Tibial nerve (tissue), 4 donors: ENCODE measurements at regions not wholly inside any gene's neighbourhood (a gene's known extent, or its start where the extent isn't known, plus 50 kb on each side); places are given as distances from the start of the nearest gene placed in this dataset.

Experiments
- DNase-seq, 2 donors: peaks; one replicate each; pipeline ENCODE4 v3.0.0-alpha.2; 2019; ENCODE audit warnings: low spot score in 2 of 2
- H3K27ac ChIP-seq, 4 donors: fragments of 200-600 bp; sonication (generic) in 3 of 4; one replicate each; pipeline ENCODE4 v1.5.1; 2017 to 2019; ENCODE audit warnings: mild to moderate bottlenecking in 1 of 4
- H3K27me3 ChIP-seq, 2 donors: fragments of 200-600 bp; sonication (generic) in 1 of 2; one replicate each; pipeline versions ENCODE4 v1.5.1 to v1.6.0; 2017 to 2019
- H3K36me3 ChIP-seq, 3 donors: fragments of 200-600 bp; sonication (generic); one replicate each; pipeline ENCODE4 v1.5.1; 2018 to 2019
- H3K4me1 ChIP-seq, 4 donors: fragments of 200-600 bp; sonication (generic) in 3 of 4; one replicate each; pipeline ENCODE4 v1.5.1; 2017 to 2019
- H3K4me3 ChIP-seq, 4 donors: fragments of 200-600 bp; sonication (generic) in 3 of 4; one replicate each; pipeline ENCODE4 v1.5.1; 2017 to 2019; ENCODE audit warnings: mild to moderate bottlenecking in 1 of 4, moderate library complexity in 1 of 4
- H3K9me3 ChIP-seq, 4 donors: fragments of 200-600 bp; sonication (generic) in 3 of 4; one replicate each; pipeline ENCODE4 v1.5.1; 2017 to 2019
- CTCF ChIP-seq, 5 experiments: fragments of 200-600 bp in 3 of 5; fragments of 450-650 bp in 2 of 5; sonication (generic) in 3 of 5; IDR thresholded peaks; one replicate each; pipeline ENCODE4 v1.5.1; 2016 to 2019; ENCODE audit warnings: antibody characterized with exemption in 5 of 5, mild to moderate bottlenecking in 3 of 5, moderate library complexity in 2 of 5
- EP300 ChIP-seq, 2 donors: sonication (generic); formaldehyde crosslinking; IDR thresholded peaks; one replicate each; pipeline ENCODE4 v1.6.1; 2017; ENCODE audit warnings: antibody characterized with exemption in 2 of 2, mild to moderate bottlenecking in 1 of 2
- POLR2A ChIP-seq, 2 donors: fragments of 450-650 bp; IDR thresholded peaks; one replicate each; pipeline ENCODE4 v1.6.1; 2017; ENCODE audit warnings: antibody characterized with exemption in 2 of 2, mild to moderate bottlenecking in 2 of 2, moderate library complexity in 2 of 2
- WGBS, 2 donors: methylation state at CpG; one replicate each; pipeline ENCODE4 v1.1.5; 2018; 5-methylcytosine and 5-hydroxymethylcytosine counted together

GRCh38 chr16:72500545-72500944 is 328.6 kb upstream of the PMFBP1 start:
- no peaks in the 10 kb centered on the region for H3K36me3 ChIP-seq
- no peaks in the 10 kb centered on the region for H3K27me3 ChIP-seq
- H3K4me3 ChIP-seq, result no peak overlapping the region
- no peak for DNase-seq
- 91 to 94% methylated on average over 5 of the region's 5 CpGs for WGBS, 2 donors
- no peaks in the 10 kb centered on the region for H3K4me1 ChIP-seq
- TF ChIP-seq CTCF (IDR thresholded peaks at IDR 0.05), result no peak
- TF ChIP-seq EP300 (IDR thresholded peaks at IDR 0.05), result no peak
- no peak for TF ChIP-seq POLR2A (IDR thresholded peaks at IDR 0.05)
- no peak overlapping the region for H3K27ac ChIP-seq
- H3K9me3 ChIP-seq, result no peaks in the 10 kb centered on the region

GRCh38 chr16:72493716-72494415 is 321.9 kb upstream of the PMFBP1 start:
- TF ChIP-seq EP300 (IDR thresholded peaks at IDR 0.05), result no peak
- no peak for TF ChIP-seq CTCF (IDR thresholded peaks at IDR 0.05)
- TF ChIP-seq POLR2A (IDR thresholded peaks at IDR 0.05), result no peak
- no peak overlapping the region for H3K27ac ChIP-seq
- no peak overlapping the region for H3K4me3 ChIP-seq
- H3K9me3 ChIP-seq, result no peaks in the 10 kb centered on the region
- no peaks in the 10 kb centered on the region for H3K36me3 ChIP-seq
- WGBS, 2 donors, result 77 to 81% methylated on average over 9 of the region's 9 CpGs
- H3K4me1 ChIP-seq, result no peaks in the 10 kb centered on the region
- no peaks in the 10 kb centered on the region for H3K27me3 ChIP-seq
- no peak for DNase-seq

GRCh38 chr16:72487283-72487682 is 315.3 kb upstream of the PMFBP1 start:
- Histone ChIP-seq H3K36me3 (no peaks in the 10 kb centered on the region), H3K27me3 (no peaks in the 10 kb centered on the region), H3K9me3 (peaks cover 0 to 4% (median 0%) of the 10 kb centered on the region in 4 donors), H3K4me3 (no peak overlapping the region), H3K27ac (no peak overlapping the region), H3K4me1 (no peaks in the 10 kb centered on the region)
- 97 to 98% methylated on average over 1 of the region's 1 CpG for WGBS, 2 donors
- TF ChIP-seq POLR2A (IDR thresholded peaks at IDR 0.05) (no peak), CTCF (IDR thresholded peaks at IDR 0.05) (no peak), EP300 (IDR thresholded peaks at IDR 0.05) (no peak)
- DNase-seq, result no peak

GRCh38 chr16:72482695-72483094 is 310.7 kb upstream of the PMFBP1 start:
- H3K27me3 ChIP-seq, result no peaks in the 10 kb centered on the region
- no peak overlapping the region for H3K4me3 ChIP-seq
- no peaks in the 10 kb centered on the region for H3K4me1 ChIP-seq
- no peak for DNase-seq
- no peaks in the 10 kb centered on the region for H3K36me3 ChIP-seq
- TF ChIP-seq POLR2A (IDR thresholded peaks at IDR 0.05), result no peak
- TF ChIP-seq EP300 (IDR thresholded peaks at IDR 0.05), result no peak
- no peak for TF ChIP-seq CTCF (IDR thresholded peaks at IDR 0.05)
- no peak overlapping the region for H3K27ac ChIP-seq
- peaks cover 0 to 3% (median 0%) of the 10 kb centered on the region in 4 donors for H3K9me3 ChIP-seq
- WGBS, 2 donors, result 78 to 79% methylated on average over 3 of the region's 3 CpGs

- DNase-seq, result no peak
- no peak overlapping the region for H3K4me3 ChIP-seq
These were observed 309.5 kb upstream of the PMFBP1 start for GRCh38 chr16:72481419-72481818.

More at GRCh38 chr16:72481419-72481818, 309.5 kb upstream of the PMFBP1 start:
- Histone ChIP-seq H3K36me3 (no peaks in the 10 kb centered on the region), H3K9me3 (no peaks in the 10 kb centered on the region), H3K4me1 (no peaks in the 10 kb centered on the region), H3K27me3 (no peaks in the 10 kb centered on the region), H3K27ac (no peak overlapping the region)
- no peak for TF ChIP-seq POLR2A (IDR thresholded peaks at IDR 0.05)
- no peak for TF ChIP-seq EP300 (IDR thresholded peaks at IDR 0.05)
- no peak for TF ChIP-seq CTCF (IDR thresholded peaks at IDR 0.05)
